Right lobe of liver (tissue), 4 donors: ENCODE measurements at regions not wholly inside any gene's neighbourhood (a gene's known extent, or its start where the extent isn't known, plus 50 kb on each side); places are given as distances from the start of the nearest gene placed in this dataset.

Experiments used
- POLR2A ChIP-seq: fragments of 450-650 bp; IDR thresholded peaks from one replicate; pipeline ENCODE4 v1.6.1; 2017; ENCODE audit warnings: antibody characterized with exemption, mild to moderate bottlenecking
- TF ChIP-seq, protein P1 (sequence below), 4 donors: fragments of 200-600 bp in 3 of 4; fragments of 450-650 bp in 1 of 4; IDR thresholded peaks; one replicate each; pipeline versions ENCODE4 v1.5.1 to v1.8.0; 2016 to 2022; ENCODE audit warnings: antibody characterized with exemption in 4 of 4, mild to moderate bottlenecking in 2 of 4
- donor health status: DM: no; HTN: no; CAD: no.
- donor health status: DM: no; HTN: no; CAD: no.
- donor health status: DM: no; HTN: yes; CAD: no.

DNA sequence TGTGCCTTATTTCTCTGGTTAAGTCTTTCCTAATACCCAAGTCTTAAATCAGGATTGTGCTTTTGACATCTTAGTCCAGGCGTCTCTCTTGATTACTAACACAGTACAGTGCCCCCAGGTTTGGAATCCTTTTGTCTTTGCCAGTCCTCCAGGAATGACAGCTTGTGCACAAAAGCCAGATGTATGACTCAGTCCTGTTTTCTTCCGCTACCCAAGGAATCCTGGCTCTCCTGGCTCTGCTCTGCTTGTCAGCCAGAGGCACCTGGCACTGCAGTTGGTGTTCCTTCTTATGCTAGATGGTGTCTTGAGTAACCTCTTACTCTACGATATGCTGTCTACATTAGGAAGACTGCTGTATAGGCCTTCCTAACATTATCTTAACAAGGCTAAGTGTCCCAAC lies 728.2 kb upstream of the NECTIN3 start:
- TF ChIP-seq, protein P1, sequence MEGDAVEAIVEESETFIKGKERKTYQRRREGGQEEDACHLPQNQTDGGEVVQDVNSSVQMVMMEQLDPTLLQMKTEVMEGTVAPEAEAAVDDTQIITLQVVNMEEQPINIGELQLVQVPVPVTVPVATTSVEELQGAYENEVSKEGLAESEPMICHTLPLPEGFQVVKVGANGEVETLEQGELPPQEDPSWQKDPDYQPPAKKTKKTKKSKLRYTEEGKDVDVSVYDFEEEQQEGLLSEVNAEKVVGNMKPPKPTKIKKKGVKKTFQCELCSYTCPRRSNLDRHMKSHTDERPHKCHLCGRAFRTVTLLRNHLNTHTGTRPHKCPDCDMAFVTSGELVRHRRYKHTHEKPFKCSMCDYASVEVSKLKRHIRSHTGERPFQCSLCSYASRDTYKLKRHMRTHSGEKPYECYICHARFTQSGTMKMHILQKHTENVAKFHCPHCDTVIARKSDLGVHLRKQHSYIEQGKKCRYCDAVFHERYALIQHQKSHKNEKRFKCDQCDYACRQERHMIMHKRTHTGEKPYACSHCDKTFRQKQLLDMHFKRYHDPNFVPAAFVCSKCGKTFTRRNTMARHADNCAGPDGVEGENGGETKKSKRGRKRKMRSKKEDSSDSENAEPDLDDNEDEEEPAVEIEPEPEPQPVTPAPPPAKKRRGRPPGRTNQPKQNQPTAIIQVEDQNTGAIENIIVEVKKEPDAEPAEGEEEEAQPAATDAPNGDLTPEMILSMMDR (IDR thresholded peaks at IDR 0.05), result no peak
- no peak for TF ChIP-seq POLR2A
